Left ventricle myocardium inferior (tissue), 1 donor: ENCODE measurements at regions not wholly inside any gene's neighbourhood (a gene's known extent, or its start where the extent isn't known, plus 50 kb on each side); places are given as distances from the start of the nearest gene placed in this dataset.

Experiments used
- DNase-seq: peaks from one replicate; pipeline ENCODE4 v3.0.0-alpha.2; 2020
- H3K27ac ChIP-seq: fragments of 200-600 bp; replicated peaks from 2 replicates; pipeline ENCODE4 v1.8.0; 2021
- H3K27me3 ChIP-seq: fragments of 200-600 bp; 2 replicates; pipeline ENCODE4 v1.8.0; 2021; ENCODE audit warnings: low read depth
- H3K36me3 ChIP-seq: fragments of 200-600 bp; 2 replicates; pipeline ENCODE4 v1.8.0; 2021
- H3K4me1 ChIP-seq: fragments of 200-600 bp; 2 replicates; pipeline ENCODE4 v1.8.0; 2021
- H3K4me3 ChIP-seq: fragments of 200-600 bp; 2 replicates; pipeline ENCODE4 v1.8.0; 2021; ENCODE audit warnings: mild to moderate bottlenecking, moderate library complexity
- H3K9me3 ChIP-seq: fragments of 200-600 bp; replicated peaks from 2 replicates; pipeline ENCODE4 v1.8.0; 2021
- intact Hi-C: fragments of 100-400 bp; cut with micrococcal nuclease; formaldehyde crosslinking; loops from one replicate; pipeline ENCODE4 v1.11.0; 2022
- TF ChIP-seq, protein P1 (sequence below): fragments of 200-600 bp; IDR thresholded peaks from 2 replicates; pipeline ENCODE4 v1.8.0; 2021; ENCODE audit warnings: antibody characterized with exemption, mild to moderate bottlenecking, borderline replicate concordance
- donor health status: DM: no; HTN: yes; CAD: no; lungs with severe emphysema.

DNA sequence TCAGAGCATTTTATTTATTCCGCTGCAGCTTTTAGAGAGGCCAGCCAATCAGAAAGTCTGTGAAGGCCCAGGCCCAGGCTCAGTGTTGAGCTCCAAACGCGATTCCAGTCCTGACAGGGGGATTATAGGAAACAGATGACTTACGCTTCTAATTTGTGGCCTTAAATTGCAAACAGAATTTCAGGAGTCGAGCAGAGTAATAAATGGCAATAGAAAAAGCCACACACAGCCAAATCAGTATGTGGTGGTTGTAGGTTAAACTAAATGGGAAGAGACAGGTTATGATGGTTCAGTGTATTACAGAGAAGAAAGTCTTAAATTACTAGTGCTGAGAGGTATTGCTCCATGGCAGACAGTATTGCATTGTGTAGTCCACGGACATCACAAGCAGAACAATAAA is 131.0 kb upstream of the ZEB2 start:
- intact Hi-C loops = no loop called here
- DNase-seq = no peak
- Histone ChIP-seq H3K36me3 (no peaks in the 10 kb centered on the region), H3K27ac (no peak overlapping the region), H3K9me3 (no peaks in the 10 kb centered on the region), H3K27me3 (no peaks in the 10 kb centered on the region), H3K4me3 (no peak overlapping the region), H3K4me1 (no peaks in the 10 kb centered on the region)
- TF ChIP-seq, protein P1, sequence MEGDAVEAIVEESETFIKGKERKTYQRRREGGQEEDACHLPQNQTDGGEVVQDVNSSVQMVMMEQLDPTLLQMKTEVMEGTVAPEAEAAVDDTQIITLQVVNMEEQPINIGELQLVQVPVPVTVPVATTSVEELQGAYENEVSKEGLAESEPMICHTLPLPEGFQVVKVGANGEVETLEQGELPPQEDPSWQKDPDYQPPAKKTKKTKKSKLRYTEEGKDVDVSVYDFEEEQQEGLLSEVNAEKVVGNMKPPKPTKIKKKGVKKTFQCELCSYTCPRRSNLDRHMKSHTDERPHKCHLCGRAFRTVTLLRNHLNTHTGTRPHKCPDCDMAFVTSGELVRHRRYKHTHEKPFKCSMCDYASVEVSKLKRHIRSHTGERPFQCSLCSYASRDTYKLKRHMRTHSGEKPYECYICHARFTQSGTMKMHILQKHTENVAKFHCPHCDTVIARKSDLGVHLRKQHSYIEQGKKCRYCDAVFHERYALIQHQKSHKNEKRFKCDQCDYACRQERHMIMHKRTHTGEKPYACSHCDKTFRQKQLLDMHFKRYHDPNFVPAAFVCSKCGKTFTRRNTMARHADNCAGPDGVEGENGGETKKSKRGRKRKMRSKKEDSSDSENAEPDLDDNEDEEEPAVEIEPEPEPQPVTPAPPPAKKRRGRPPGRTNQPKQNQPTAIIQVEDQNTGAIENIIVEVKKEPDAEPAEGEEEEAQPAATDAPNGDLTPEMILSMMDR = no peak

DNA sequence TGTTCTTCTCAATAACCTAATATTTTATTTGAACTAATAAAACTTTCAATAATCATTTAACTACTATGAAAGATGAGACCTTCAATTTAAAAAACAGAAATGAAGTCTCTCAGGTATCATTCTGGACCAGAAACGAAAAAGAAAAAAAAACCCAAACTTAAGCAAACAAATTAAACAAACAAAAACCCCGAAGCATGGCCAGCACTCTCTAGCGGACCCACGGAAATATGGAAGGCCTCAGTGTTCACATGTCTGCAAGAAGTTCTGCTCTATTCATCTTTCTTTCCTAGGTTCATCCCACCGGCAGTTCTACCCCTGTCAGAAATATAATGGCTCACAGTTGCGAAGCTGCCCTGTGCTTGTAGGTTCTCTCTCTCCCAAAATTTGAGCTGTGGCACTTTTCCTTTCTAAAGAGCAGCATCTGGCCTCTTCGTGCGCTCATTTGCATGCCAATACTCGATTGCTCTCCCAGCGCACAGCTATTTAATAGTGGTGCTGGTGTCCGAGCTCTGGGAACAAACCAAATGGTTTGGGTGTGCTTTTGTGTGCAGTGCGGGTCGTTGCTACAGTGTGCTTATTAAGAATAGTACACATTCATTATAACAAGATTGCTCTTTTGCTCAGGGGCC is 129.0 kb upstream of the ZEB2 start:
- Histone ChIP-seq H3K4me3 (no peak overlapping the region), H3K27ac (no peak overlapping the region), H3K36me3 (no peaks in the 10 kb centered on the region), H3K9me3 (no peaks in the 10 kb centered on the region), H3K4me1 (no peaks in the 10 kb centered on the region), H3K27me3 (no peaks in the 10 kb centered on the region)
- TF ChIP-seq, protein P1 = no peak
- DNase-seq = no peak
- intact Hi-C loops = no loop called here

DNA sequence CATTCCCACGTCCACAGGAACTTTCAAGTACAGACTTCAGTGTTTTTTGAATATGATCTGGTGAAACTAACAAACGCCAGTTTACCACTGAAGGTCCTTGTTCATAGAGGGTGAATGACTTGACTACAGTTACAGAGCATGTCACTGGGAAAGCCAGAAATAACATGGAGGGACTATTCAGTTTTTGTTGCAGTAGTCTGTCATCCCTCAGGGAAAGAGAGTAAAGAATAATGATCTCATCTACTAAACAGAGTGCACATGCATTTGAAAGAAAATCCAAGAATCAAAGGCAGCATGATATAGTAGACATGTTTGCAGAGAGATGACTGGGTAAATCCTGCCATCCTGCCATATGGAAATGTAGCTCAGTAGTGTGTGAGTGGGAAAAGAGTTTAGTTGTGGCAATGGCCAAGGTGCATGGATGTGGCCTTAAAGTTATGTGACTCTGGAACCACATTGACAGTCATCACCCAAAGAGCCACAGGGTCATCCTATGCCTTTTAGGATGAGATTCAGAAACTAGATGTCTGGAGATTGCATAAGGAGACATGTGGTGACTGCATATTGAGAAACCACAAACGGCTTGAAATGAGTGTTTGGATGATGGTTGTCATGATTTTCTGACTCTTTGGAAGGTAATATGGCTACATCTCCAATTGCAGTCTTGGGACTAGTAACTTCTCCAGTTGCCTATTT is 125.3 kb upstream of the ZEB2 start:
- no peak for DNase-seq
- no peaks in the 10 kb centered on the region for H3K27me3 ChIP-seq
- H3K27ac ChIP-seq = peak overlapping the region; percentile 30

DNA sequence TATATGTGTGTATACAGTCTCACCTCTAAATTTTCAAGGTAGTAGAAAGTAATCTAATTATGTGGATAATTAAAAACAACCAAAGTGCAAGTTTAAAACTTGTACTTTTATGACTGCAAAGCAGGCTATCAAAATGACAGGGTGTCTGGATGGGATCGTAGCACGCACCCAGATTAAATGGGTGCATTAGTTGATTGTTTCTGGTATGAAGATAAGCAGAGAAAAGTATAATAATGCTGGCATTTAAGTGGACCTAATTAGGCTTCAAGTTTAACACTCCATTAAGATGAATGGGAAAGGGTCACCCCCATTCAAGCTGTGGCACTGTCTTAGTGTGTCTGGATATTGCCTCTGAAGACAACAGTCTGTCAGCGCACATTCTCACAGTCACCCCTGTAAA is 124.6 kb upstream of the ZEB2 start:
- no peak overlapping the region for H3K27ac ChIP-seq

More for the DNA sequence above, 125.3 kb upstream of the ZEB2 start:
- intact Hi-C loops = no loop called here
- Histone ChIP-seq H3K4me1 (peaks cover 7% of the 10 kb centered on the region), H3K9me3 (no peaks in the 10 kb centered on the region), H3K36me3 (no peaks in the 10 kb centered on the region), H3K4me3 (no peak overlapping the region)
- TF ChIP-seq, protein P1 = no peak

DNA sequence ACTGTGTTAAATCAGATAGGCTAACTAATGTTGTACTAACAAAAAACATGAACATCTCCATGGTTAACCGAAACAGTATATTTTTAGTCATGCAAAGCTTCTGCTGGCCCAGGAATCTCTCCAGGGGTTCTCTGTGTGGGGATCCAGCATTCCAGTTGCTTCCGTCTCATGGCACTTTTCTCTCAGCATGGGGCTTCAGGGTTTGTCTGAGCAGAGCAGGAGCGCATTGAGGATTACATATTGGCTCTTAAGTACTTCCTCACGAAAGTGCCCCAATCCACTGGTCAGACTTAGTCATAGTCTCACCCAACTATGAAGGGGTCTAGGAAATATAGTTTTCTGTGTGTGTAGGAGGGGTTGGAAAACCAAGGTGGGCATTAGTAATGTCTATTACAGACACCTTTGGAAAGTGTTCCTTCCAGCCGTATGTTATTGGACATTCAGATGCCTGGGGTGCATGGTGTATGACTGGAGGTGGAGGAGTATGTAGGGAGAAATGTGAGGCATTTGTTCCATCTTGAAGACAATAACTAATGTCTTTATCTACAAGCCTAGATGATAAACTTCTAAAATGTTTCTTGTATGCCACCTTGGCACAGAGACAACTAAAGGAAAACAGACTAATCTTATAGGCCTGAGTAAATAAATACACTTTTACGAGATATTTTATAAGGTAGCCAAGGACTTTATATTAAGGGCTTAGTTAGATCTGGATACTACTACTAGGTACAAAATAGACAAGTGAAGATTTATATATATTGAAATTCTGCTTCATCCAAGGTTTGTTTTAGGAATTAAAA is 123.8 kb upstream of the ZEB2 start:
- DNase-seq = no peak
- Histone ChIP-seq H3K9me3 (no peaks in the 10 kb centered on the region), H3K4me3 (no peak overlapping the region), H3K27me3 (no peaks in the 10 kb centered on the region), H3K4me1 (peaks cover 7% of the 10 kb centered on the region), H3K27ac (no peak overlapping the region), H3K36me3 (no peaks in the 10 kb centered on the region)
- intact Hi-C loops = no loop called here
- TF ChIP-seq, protein P1 = no peak

More for the DNA sequence above, 124.6 kb upstream of the ZEB2 start:
- Histone ChIP-seq H3K9me3 (no peaks in the 10 kb centered on the region), H3K36me3 (no peaks in the 10 kb centered on the region), H3K4me1 (peaks cover 7% of the 10 kb centered on the region), H3K4me3 (no peak overlapping the region), H3K27me3 (no peaks in the 10 kb centered on the region)
- DNase-seq = no peak
- TF ChIP-seq, protein P1 = no peak
- intact Hi-C loops = no loop called here
